Midbrain (tissue), 1 donor: ENCODE measurements at regions not wholly inside any gene's neighbourhood (a gene's known extent, or its start where the extent isn't known, plus 50 kb on each side); places are given as distances from the start of the nearest gene placed in this dataset.
"Not testable (repeated sequence)": the region's sequence is repeated elsewhere in the genome, so short reads cannot be mapped to it uniquely, and the experiment has no call there.

Experiments
- DNase-seq: peaks from one replicate; lab custom pipeline; 2025; lab: John Stamatoyannopoulos, UW

- DNase-seq = no peak
These were observed 905.0 kb downstream of the RAB28 start for GRCh38 chr4:12579172-12579571.

GRCh38 chr4:12576409-12576808 lies 907.7 kb downstream of the RAB28 start:
- DNase-seq = no peak

- no peak for DNase-seq
These were observed 910.4 kb downstream of the RAB28 start for GRCh38 chr4:12573716-12574115.

GRCh38 chr4:12562476-12563140 lies 921.5 kb downstream of the RAB28 start:
- DNase-seq = no peak

- DNase-seq = no peak
These were observed 922.1 kb downstream of the RAB28 start for GRCh38 chr4:12562021-12562420.

GRCh38 chr4:12555011-12555410 lies 929.1 kb downstream of the RAB28 start:
- no peak for DNase-seq

GRCh38 chr4:12548678-12549077 lies 935.5 kb downstream of the RAB28 start:
- no peak for DNase-seq

- no peak for DNase-seq
These were observed 938.3 kb downstream of the RAB28 start for GRCh38 chr4:12545812-12546211.

GRCh38 chr4:12538162-12538561 lies 946.0 kb downstream of the RAB28 start:
- DNase-seq = no peak

GRCh38 chr4:12534684-12535083 lies 949.5 kb downstream of the RAB28 start:
- DNase-seq = no peak

- DNase-seq = no peak
These were observed 964.7 kb downstream of the RAB28 start for GRCh38 chr4:12519426-12519825.

GRCh38 chr4:12507868-12508481 lies 976.2 kb downstream of the RAB28 start:
- DNase-seq = no peak

GRCh38 chr4:12500409-12500808 lies 983.7 kb downstream of the RAB28 start:
- no peak for DNase-seq

GRCh38 chr4:12499693-12500092 lies 984.4 kb downstream of the RAB28 start:
- no peak for DNase-seq

GRCh38 chr4:12495211-12495610 lies 988.9 kb downstream of the RAB28 start:
- no peak for DNase-seq

- no peak for DNase-seq
These were observed 991.3 kb downstream of the RAB28 start for GRCh38 chr4:12492730-12493393.

- no peak for DNase-seq
These were observed 995.5 kb downstream of the RAB28 start for GRCh38 chr4:12488672-12489071.

- no peak for DNase-seq
These were observed 997.1 kb downstream of the RAB28 start for GRCh38 chr4:12487000-12487399.

- no peak for DNase-seq
These were observed 1012.1 kb downstream of the RAB28 start for GRCh38 chr4:12472087-12472486.

- DNase-seq = no peak
These were observed 1012.9 kb downstream of the RAB28 start for GRCh38 chr4:12471193-12471592.

- DNase-seq = not testable (repeated sequence)
These were observed 1022.6 kb downstream of the RAB28 start for GRCh38 chr4:12461576-12461975.

GRCh38 chr4:12459126-12459525 lies 1025.0 kb downstream of the RAB28 start:
- no peak for DNase-seq

- no peak for DNase-seq
These were observed 1025.5 kb downstream of the RAB28 start for GRCh38 chr4:12458621-12459020.
